Hepatocyte (in vitro differentiated cells): ENCODE measurements at regions not wholly inside any gene's neighbourhood (a gene's known extent, or its start where the extent isn't known, plus 50 kb on each side); places are given as distances from the start of the nearest gene placed in this dataset.

Experiments
- EZH2 ChIP-seq: fragments of 200-600 bp; sonication (generic); IDR thresholded peaks from 2 replicates; pipeline ENCODE4 v1.6.1; 2016; ENCODE audit warnings: antibody characterized with exemption, mild to moderate bottlenecking, borderline replicate concordance
- EZH2phosphoT487 ChIP-seq: fragments of 200-600 bp; sonication (generic); IDR thresholded peaks from one replicate; pipeline ENCODE4 v1.6.1; 2018; ENCODE audit warnings: antibody characterized with exemption, mild to moderate bottlenecking, low read depth, moderate library complexity; ENCODE audit not compliant: unreplicated experiment, severe bottlenecking
- TF ChIP-seq, protein P1 (sequence below): fragments of 200-600 bp; sonication (generic); IDR thresholded peaks from 2 replicates; pipeline ENCODE4 v1.5.1; 2016; ENCODE audit warnings: antibody characterized with exemption, mild to moderate bottlenecking; ENCODE audit not compliant: poor library complexity

- TF ChIP-seq, protein P1, sequence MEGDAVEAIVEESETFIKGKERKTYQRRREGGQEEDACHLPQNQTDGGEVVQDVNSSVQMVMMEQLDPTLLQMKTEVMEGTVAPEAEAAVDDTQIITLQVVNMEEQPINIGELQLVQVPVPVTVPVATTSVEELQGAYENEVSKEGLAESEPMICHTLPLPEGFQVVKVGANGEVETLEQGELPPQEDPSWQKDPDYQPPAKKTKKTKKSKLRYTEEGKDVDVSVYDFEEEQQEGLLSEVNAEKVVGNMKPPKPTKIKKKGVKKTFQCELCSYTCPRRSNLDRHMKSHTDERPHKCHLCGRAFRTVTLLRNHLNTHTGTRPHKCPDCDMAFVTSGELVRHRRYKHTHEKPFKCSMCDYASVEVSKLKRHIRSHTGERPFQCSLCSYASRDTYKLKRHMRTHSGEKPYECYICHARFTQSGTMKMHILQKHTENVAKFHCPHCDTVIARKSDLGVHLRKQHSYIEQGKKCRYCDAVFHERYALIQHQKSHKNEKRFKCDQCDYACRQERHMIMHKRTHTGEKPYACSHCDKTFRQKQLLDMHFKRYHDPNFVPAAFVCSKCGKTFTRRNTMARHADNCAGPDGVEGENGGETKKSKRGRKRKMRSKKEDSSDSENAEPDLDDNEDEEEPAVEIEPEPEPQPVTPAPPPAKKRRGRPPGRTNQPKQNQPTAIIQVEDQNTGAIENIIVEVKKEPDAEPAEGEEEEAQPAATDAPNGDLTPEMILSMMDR = no peak
- TF ChIP-seq EZH2 = no peak
- TF ChIP-seq EZH2phosphoT487 = no peak
Measured at GRCh38 chr9:126203313-126203712, 123.3 kb upstream of the MVB12B start.
